Left lobe of liver (tissue), 2 donors: ENCODE measurements at regions not wholly inside any gene's neighbourhood (a gene's known extent, or its start where the extent isn't known, plus 50 kb on each side); places are given as distances from the start of the nearest gene placed in this dataset.
"Not testable (repeated sequence)": the region's sequence is repeated elsewhere in the genome, so short reads cannot be mapped to it uniquely, and the experiment has no call there.

Experiments used
- ATAC-seq: fragments of 200-7000 bp; cut with Tn5 transposase; one replicate; pipeline ENCODE4 v1.9.1; 2020; ENCODE audit warnings: mild to moderate bottlenecking, moderate library complexity
- DNase-seq: peaks from one replicate; pipeline ENCODE4 v3.0.0-alpha.2; 2020; ENCODE audit warnings: low spot score
- donor health status: DM: no; HTN: no; CAD: no; lungs with moderate emphysema.
- donor health status: DM: no; HTN: yes; CAD: no.

DNA sequence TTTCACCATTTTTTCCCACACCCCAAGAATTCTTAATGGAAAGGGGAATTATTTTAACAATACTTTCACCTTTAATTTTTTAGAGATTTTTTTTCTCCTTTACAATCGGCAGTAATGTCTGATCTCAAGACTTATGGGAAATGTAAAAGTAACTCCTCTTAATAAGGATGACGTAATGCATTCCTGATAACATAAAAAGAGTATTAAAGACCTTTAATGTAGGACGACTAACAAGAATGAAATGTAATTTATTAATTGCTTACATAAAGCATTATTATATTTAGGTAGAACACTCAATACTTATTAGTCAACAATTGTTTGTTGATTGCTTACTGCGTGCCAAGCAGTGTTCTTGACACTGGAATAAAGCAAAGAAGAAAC is 416.8 kb upstream of the NAALADL2 start:
- no peak for DNase-seq
- no peak for ATAC-seq

- DNase-seq (no peak), ATAC-seq (no peak)
Observed at GRCh38 chr3:174444391-174444790, 414.7 kb upstream of the NAALADL2 start.

DNA sequence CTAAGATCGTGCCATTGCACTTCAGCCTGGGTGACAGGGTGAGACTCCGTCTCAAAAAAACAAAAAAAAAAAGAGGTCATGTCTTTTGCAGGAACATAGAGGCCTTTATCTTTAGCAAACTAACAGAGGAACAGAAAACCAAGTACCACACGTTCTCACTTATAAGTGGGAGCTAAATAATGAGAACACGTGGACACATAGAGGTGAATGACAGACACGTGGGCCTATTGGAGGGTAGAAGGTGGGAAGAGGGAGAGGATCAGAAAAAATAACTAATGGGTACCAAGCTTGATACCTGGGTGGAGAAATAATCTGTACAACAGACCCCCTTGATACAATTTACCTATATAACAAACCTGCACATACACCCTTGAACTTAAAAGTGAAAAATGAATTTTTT is 401.4 kb upstream of the NAALADL2 start:
- ATAC-seq (no peak), DNase-seq (no peak)

GRCh38 chr3:174460831-174461230 is 398.3 kb upstream of the NAALADL2 start:
- DNase-seq: no peak
- no peak for ATAC-seq

DNA sequence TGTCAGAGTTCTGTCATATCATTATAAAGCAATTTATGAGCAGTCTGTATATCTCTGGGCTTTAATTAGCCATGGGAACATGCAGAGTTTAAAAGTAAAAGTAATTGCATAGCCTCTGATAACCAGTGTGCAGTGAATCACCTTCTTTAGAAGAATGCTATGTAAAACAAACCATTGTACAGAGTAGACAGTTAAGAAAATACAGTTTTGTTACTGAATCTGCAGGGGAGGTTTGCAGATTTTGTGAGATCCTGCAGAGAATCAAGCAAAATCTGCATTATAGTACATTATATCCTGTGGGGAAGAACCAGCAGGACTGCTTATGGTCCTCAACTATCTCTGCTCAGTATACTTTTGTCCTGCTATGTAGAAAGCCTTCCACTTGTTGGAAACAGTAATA is 396.2 kb upstream of the NAALADL2 start:
- DNase-seq (no peak), ATAC-seq (no peak)

DNA sequence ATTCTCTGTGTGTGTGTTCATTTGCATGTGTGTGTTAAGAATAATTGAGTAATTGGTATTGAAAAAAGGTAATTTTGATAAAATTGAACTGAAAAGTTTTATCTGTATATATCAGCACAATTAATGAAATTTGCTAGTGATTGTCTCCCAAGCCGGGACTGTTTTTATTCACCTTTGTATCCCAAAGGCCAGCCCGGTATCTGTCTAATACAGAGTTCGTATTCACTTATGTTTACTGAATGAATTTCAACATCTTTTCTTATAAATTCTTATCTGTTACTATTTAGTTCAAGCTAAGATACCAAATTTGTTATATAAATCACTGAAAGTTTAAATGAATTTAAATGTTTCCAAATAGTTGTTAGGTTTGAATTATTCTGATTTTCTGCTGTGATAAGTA is 394.0 kb upstream of the NAALADL2 start:
- peak; percentile 46 for ATAC-seq

GRCh38 chr3:174466471-174467054 is 392.6 kb upstream of the NAALADL2 start:
- ATAC-seq (no peak), DNase-seq (no peak)

More for the DNA sequence above, 394.0 kb upstream of the NAALADL2 start:
- DNase-seq: no peak

DNA sequence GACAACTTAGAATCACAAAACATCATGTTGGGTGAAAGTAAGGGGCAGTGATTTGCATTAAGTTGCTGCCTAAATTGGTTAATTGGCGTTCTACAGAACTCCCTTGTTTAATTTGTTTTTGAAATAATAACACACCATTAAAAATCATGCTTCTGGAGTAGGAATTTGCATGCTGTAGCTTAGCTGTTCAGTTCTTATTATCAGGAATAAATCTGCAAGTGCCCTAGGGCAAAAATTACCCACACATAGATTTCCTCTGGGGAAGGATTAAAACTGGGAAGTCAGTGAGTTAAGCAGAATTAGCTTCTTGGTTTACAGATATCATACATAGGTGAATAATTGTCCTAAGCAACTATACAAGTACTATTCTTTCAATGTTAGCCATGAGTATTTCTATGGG is 381.6 kb upstream of the NAALADL2 start:
- ATAC-seq: no peak
- no peak for DNase-seq

- ATAC-seq: no peak
- no peak for DNase-seq
Observed at GRCh38 chr3:174480767-174481166, 378.4 kb upstream of the NAALADL2 start.

DNA sequence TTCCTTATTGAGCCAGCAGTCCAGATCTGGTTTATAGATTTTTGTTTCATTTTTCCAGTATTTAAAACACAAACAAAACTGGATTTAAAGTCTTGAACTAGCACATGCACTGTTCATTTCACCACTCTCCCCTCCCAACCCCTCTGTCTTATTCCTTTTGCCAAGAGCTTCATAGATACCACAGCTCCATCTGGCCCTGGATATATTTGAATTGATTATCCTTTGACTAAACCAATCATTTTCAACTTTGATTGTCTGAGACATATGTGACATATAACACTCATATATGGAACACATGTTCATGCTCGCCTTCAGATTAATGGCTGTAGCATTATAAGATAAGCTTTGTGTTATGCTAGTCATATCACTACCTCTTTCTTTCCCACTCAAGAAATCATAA is 376.6 kb upstream of the NAALADL2 start:
- ATAC-seq (no peak), DNase-seq (no peak)

DNA sequence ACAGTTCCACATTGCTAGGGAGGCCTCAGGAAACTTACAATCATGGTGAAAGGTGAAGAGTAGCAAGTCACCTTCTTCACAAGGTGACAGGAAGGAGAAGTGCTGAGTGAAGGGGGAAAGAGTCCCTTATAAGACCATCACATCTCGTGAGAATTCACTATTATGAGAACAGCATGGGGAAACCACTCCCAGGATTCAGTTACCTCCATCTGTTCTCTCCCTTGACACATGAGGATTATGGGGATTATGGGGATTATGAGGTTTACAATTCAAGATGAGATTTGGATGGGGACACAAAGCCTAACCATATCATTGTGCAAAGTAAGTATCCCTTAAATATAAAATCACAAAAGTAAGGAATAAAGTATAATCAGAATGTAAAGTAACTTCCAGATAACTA is 375.9 kb upstream of the NAALADL2 start:
- no peak for DNase-seq
- no peak for ATAC-seq

DNA sequence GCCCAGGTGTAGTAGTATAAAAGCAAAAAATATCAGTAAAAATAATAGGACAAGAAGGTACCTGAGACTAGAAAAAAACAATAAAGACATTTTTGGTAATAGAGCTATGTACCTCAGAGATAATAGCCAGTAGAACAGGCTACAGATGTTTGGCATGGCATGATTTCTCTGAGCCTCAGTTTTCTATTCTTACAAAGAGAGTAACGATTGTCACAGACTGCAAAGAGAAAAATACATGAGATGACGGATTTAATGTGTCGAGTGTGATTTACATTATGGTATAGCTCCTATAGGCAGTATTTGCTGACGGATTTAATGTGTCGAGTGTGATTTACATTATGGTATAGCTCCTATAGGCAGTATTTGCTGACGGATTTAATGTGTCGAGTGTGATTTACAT is 375.3 kb upstream of the NAALADL2 start:
- ATAC-seq, DNase-seq: not testable (repeated sequence)

GRCh38 chr3:174488527-174488926 is 370.6 kb upstream of the NAALADL2 start:
- no peak for DNase-seq
- no peak for ATAC-seq

- ATAC-seq: no peak
- DNase-seq: no peak
Observed at GRCh38 chr3:174495311-174495710, 363.8 kb upstream of the NAALADL2 start.

DNA sequence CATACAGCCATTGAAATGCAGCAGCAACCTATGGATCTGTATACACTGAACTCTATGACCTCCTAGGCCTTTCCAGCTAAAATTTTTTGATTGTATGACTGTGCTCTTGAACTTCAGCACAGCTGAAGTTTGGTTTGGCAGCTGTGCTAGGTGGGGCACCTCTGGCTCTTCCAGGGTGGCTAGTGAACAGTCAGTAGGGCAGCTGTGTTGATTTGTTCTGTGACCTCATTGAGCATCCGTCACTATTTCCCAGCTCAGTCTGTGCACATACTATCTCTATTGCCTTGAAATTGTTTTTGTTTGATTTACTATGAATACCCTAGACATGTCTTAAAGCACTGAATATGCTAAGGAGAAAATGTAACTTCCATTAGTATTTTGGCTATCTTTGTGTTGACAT is 363.2 kb upstream of the NAALADL2 start:
- ATAC-seq (peak; percentile 88), DNase-seq (peak; percentile 45)

GRCh38 chr3:174498638-174499037 is 360.5 kb upstream of the NAALADL2 start:
- no peak for DNase-seq
- no peak for ATAC-seq

GRCh38 chr3:174505266-174505665 is 353.9 kb upstream of the NAALADL2 start:
- DNase-seq: no peak
- ATAC-seq: no peak

GRCh38 chr3:174524203-174524602 is 334.9 kb upstream of the NAALADL2 start:
- no peak for ATAC-seq

GRCh38 chr3:174529298-174529697 is 329.8 kb upstream of the NAALADL2 start:
- no peak for ATAC-seq
- no peak for DNase-seq

More at GRCh38 chr3:174524203-174524602, 334.9 kb upstream of the NAALADL2 start:
- no peak for DNase-seq

DNA sequence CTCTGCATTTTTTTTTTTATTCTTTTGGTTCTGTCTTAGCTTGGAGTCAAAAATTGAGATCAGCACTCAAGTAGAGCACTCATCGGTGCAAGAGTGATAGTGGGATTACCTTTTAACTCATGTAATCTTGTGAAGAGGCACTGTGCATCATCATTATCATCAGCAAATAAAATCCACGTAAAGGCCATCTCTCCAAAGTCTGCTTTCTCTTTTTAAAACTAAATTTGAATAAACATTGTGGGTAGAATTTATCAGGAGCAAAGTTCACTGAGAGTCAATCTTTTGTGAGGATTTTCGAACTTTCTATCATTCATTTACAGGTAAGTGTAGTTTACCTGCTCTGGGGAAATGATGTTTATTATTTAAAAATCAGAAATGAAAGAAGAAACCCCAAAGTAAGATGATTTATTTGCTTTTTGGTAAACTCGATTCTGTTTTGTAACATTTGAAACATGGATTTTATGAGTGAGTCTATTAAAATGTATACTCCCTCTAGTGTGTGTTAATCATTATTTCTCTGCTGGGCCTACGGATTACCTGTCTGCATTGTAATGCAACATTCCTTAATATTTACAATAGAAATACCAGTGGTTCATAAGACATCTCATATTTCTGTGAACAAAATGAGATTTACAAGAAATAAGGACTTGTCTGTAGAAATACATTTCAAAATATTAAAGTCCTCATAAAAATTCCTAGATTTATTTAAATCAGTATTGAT is 327.7 kb upstream of the NAALADL2 start:
- DNase-seq (no peak), ATAC-seq (peak; percentile 59)

GRCh38 chr3:174532216-174532615 is 326.9 kb upstream of the NAALADL2 start:
- DNase-seq (no peak), ATAC-seq (peak; percentile 74)

DNA sequence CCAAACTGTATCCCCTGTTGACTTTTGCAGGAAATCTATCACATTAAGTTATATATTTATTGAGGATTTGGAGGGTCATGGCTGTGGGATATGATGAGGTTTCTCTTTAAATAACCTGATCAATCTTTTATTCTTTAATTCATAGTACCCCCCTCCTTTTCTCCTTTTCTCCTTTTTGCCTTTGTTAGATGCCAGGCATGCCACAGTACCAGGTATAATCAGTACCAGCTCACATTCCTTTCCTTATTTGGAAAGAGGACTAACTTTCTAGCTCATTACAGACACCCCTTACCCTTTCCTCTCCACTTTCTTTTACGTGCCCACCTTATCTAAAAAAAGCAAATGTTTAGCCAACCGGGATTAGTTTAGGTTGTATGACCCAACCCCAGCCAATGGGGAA is 326.4 kb upstream of the NAALADL2 start:
- DNase-seq (no peak), ATAC-seq (no peak)

GRCh38 chr3:174533286-174533685 is 325.8 kb upstream of the NAALADL2 start:
- DNase-seq (no peak), ATAC-seq (no peak)
